SK-N-SH (cell line): ENCODE measurements at regions not wholly inside any gene's neighbourhood (a gene's known extent, or its start where the extent isn't known, plus 50 kb on each side); places are given as distances from the start of the nearest gene placed in this dataset.
"Not testable (repeated sequence)": the region's sequence is repeated elsewhere in the genome, so short reads cannot be mapped to it uniquely, and the experiment has no call there.

Experiments used
- CTCF ChIA-PET: fragments of 300-600, 350-600 bp; formaldehyde crosslinking; extraction: SDS; loops from one replicate; lab custom pipeline; 2021; lab: Yijun Ruan, JAX
- POLR2A ChIA-PET: fragments of 350-600 bp; sonication (Branson Sonifier 250); formaldehyde crosslinking; extraction: SDS; loops from one replicate; lab custom pipeline; 2020; ENCODE audit warnings: antibody characterized with exemption, inconsistent platforms; lab: Yijun Ruan, JAX
- DNase-seq: peaks from one replicate; pipeline ENCODE4 v3.0.0; 2012
- H2AFZ ChIP-seq: fragments of 200-600 bp; sonication (generic); 2 replicates; pipeline ENCODE4 v1.8.1; 2016; ENCODE audit warnings: antibody characterized with exemption, mild to moderate bottlenecking, low read depth
- H3F3A ChIP-seq: fragments of 200-600 bp; sonication (generic); replicated peaks from 2 replicates; pipeline ENCODE3; 2016; ENCODE audit warnings: antibody characterized with exemption, mild to moderate bottlenecking; ENCODE audit not compliant: insufficient read depth
- H3K27ac ChIP-seq, 2 experiments: fragments of 200-500 bp in 1 of 2; fragments of 200-600 bp in 1 of 2; sonication (Bioruptor generic) in 1 of 2; sonication (generic), shearing (Covaris generic) in 1 of 2; 2 replicates each; pipeline versions ENCODE4 v1.5.1 to v1.6.1; 2014 to 2016; ENCODE audit warnings: low read depth in 2 of 2, inconsistent platforms in 1 of 2, low read length in 1 of 2, mild to moderate bottlenecking in 1 of 2, mixed read lengths in 1 of 2
- H3K27me3 ChIP-seq: fragments of 200-600 bp; sonication (generic), shearing (Covaris generic); 2 replicates; pipeline ENCODE4 v1.6.1; 2016; ENCODE audit warnings: mixed run types; ENCODE audit not compliant: insufficient read depth
- H3K36me3 ChIP-seq, 2 experiments: fragments of 200-500 bp in 1 of 2; fragments of 200-600 bp in 1 of 2; sonication (Bioruptor generic) in 1 of 2; sonication (generic) in 1 of 2; replicated peaks in 1 of 2; 2 replicates each; pipeline versions ENCODE3 to v1.5.1; 2014 to 2016; ENCODE audit warnings: low read length in 1 of 2, mild to moderate bottlenecking in 1 of 2; ENCODE audit not compliant: insufficient read depth in 2 of 2, control insufficient read depth in 1 of 2
- H3K4me1 ChIP-seq, 2 experiments: fragments of 200-500 bp in 1 of 2; fragments of 200-600 bp in 1 of 2; sonication (Bioruptor generic) in 1 of 2; sonication (generic), shearing (Covaris generic) in 1 of 2; 2 replicates each; pipeline versions ENCODE4 v1.5.1 to v1.6.1; 2014 to 2016; ENCODE audit warnings: low read depth in 1 of 2, low read length in 1 of 2, mixed run types in 1 of 2; ENCODE audit not compliant: insufficient read depth in 2 of 2, control insufficient read depth in 1 of 2
- H3K4me2 ChIP-seq: fragments of 200-600 bp; sonication (generic), shearing (Covaris generic); 2 replicates; pipeline ENCODE4 v1.6.1; 2017; ENCODE audit warnings: mixed run types
- H3K4me3 ChIP-seq, 2 experiments: fragments of 200-500 bp in 1 of 2; fragments of 200-600 bp in 1 of 2; sonication (Bioruptor generic) in 1 of 2; sonication (generic), shearing (Covaris generic) in 1 of 2; 2 replicates each; pipeline versions ENCODE4 v1.5.1 to v1.8.1; 2014 to 2016; ENCODE audit warnings: low read depth in 2 of 2, inconsistent platforms in 1 of 2, low read length in 1 of 2, mild to moderate bottlenecking in 1 of 2, mixed read lengths in 1 of 2, moderate library complexity in 1 of 2
- H3K79me2 ChIP-seq: fragments of 200-600 bp; sonication (generic); 2 replicates; pipeline ENCODE4 v1.8.1; 2017; ENCODE audit warnings: mild to moderate bottlenecking; ENCODE audit not compliant: insufficient read depth
- H3K9ac ChIP-seq: fragments of 200-600 bp; sonication (generic); 2 replicates; pipeline ENCODE4 v1.6.1; 2017; ENCODE audit warnings: mixed run types
- H3K9me2 ChIP-seq: fragments of 200-600 bp; sonication (generic); 2 replicates; pipeline ENCODE4 v1.6.1; 2017; ENCODE audit warnings: mixed run types
- H3K9me3 ChIP-seq: fragments of 200-600 bp; sonication (generic); 2 replicates; pipeline ENCODE4 v1.6.1; 2017; ENCODE audit warnings: mixed run types, mild to moderate bottlenecking, moderate library complexity
- H4K20me1 ChIP-seq: fragments of 200-600 bp; sonication (generic); 2 replicates; pipeline ENCODE4 v1.6.1; 2017; ENCODE audit warnings: mild to moderate bottlenecking, mixed run types; ENCODE audit not compliant: insufficient read depth
- ELF1 ChIP-seq: IDR thresholded peaks from 2 replicates; pipeline ENCODE4 v1.4.0; 2012
- EP300 ChIP-seq, 2 experiments: IDR thresholded peaks; 2 replicates each; pipeline versions ENCODE4 v1.4.0 to v1.6.1; 2012; ENCODE audit warnings: borderline replicate concordance in 1 of 2, low read depth in 1 of 2, low read length in 1 of 2
- FOXJ3 ChIP-seq: sonication (generic); formaldehyde crosslinking; IDR thresholded peaks from 2 replicates; pipeline ENCODE4 v1.5.1; 2020; ENCODE audit warnings: mild to moderate bottlenecking, missing genetic modification reagents
- FOXM1 ChIP-seq: IDR thresholded peaks from 2 replicates; pipeline ENCODE4 v1.4.0; 2012; ENCODE audit warnings: low read depth, mild to moderate bottlenecking
- GATA2 ChIP-seq: sonication (generic); formaldehyde crosslinking; IDR thresholded peaks from 2 replicates; pipeline ENCODE4 v1.5.0; 2020; ENCODE audit warnings: mild to moderate bottlenecking, missing genetic modification reagents
- NFIC ChIP-seq: IDR thresholded peaks from 2 replicates; pipeline ENCODE4 v1.4.0; 2012; ENCODE audit warnings: borderline replicate concordance
- NRF1 ChIP-seq: IDR thresholded peaks from 2 replicates; pipeline ENCODE4 v1.6.1; 2012; ENCODE audit warnings: low read depth, mild to moderate bottlenecking, low read length
- RAD21 ChIP-seq: IDR thresholded peaks from 2 replicates; pipeline ENCODE4 v1.6.1; 2012; ENCODE audit warnings: mild to moderate bottlenecking, low read length
- RXRA ChIP-seq: IDR thresholded peaks from 2 replicates; pipeline ENCODE4 v1.4.0; 2012; ENCODE audit warnings: low read depth, mild to moderate bottlenecking, borderline replicate concordance
- TEAD4 ChIP-seq: IDR thresholded peaks from 2 replicates; pipeline ENCODE4 v1.4.0; 2012; ENCODE audit warnings: mild to moderate bottlenecking, borderline replicate concordance; ENCODE audit not compliant: insufficient read depth
- YY1 ChIP-seq: IDR thresholded peaks from 2 replicates; pipeline ENCODE4 v1.4.0; 2012; ENCODE audit warnings: low read depth, mild to moderate bottlenecking
- WGBS: methylation state at CpG from one replicate; pipeline ENCODE4 v1.1.6; 2017; ENCODE audit warnings: low lambda C conversion rate; 5-methylcytosine and 5-hydroxymethylcytosine counted together
- TF ChIP-seq, protein P1 (sequence below): IDR thresholded peaks from 2 replicates; pipeline ENCODE4 v1.4.0; 2012; ENCODE audit warnings: low read depth, borderline replicate concordance
- TF ChIP-seq, protein P2 (sequence below): IDR thresholded peaks from 2 replicates; pipeline ENCODE4 v1.4.0; 2012; ENCODE audit warnings: low read depth
- TF ChIP-seq, protein P3 (sequence below): IDR thresholded peaks from 2 replicates; pipeline ENCODE4 v1.4.0; 2012; ENCODE audit warnings: low read depth, borderline replicate concordance
- TF ChIP-seq, protein P4 (sequence below): IDR thresholded peaks from 2 replicates; pipeline ENCODE4 v1.6.1; 2012; ENCODE audit warnings: mild to moderate bottlenecking, low read depth, low read length, moderate library complexity
- TF ChIP-seq, protein P5 (sequence below): IDR thresholded peaks from 2 replicates; pipeline ENCODE4; 2012

DNA sequence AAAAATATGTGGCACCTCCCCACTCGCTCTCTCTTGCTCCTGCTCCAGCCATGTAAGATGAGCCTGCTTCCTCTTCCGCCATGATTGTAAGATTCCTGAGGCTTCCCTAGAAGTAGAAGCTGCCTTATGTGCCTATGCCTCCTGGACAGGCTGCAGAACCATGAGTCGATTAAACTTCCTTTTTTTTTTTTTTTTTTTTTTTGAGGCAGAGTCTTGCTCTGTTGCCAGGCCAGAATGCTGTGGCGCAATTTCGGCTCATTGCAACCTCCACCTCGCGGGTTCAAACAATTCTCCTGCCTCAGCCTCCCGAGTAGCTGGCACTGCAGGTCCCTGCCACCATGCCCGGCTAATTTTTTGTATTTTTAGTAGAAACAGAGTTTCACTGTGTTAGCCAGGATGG is 112.5 kb downstream of the FAM217A start:
- ChIA-PET POLR2A (no interaction called here), CTCF (no interaction called here)
- H4K20me1 ChIP-seq, result no peaks in the 10 kb centered on the region
- H3K4me1 ChIP-seq, result peaks cover 0 to 14% of the 10 kb centered on the region in 2 experiments; a peak in 1 of 4 replicates
- H3K27ac ChIP-seq, result no peak overlapping the region
- no peaks in the 10 kb centered on the region for H3F3A ChIP-seq
- H3K9me2 ChIP-seq, result no peaks in the 10 kb centered on the region
- no peak for TF ChIP-seq EP300 (IDR thresholded peaks at IDR 0.05; ENCODE audit: borderline replicate concordance in 1 of 2, low read depth in 1 of 2, low read length in 1 of 2)
- TF ChIP-seq, protein P1, sequence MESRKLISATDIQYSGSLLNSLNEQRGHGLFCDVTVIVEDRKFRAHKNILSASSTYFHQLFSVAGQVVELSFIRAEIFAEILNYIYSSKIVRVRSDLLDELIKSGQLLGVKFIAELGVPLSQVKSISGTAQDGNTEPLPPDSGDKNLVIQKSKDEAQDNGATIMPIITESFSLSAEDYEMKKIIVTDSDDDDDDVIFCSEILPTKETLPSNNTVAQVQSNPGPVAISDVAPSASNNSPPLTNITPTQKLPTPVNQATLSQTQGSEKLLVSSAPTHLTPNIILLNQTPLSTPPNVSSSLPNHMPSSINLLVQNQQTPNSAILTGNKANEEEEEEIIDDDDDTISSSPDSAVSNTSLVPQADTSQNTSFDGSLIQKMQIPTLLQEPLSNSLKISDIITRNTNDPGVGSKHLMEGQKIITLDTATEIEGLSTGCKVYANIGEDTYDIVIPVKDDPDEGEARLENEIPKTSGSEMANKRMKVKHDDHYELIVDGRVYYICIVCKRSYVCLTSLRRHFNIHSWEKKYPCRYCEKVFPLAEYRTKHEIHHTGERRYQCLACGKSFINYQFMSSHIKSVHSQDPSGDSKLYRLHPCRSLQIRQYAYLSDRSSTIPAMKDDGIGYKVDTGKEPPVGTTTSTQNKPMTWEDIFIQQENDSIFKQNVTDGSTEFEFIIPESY, result no peak
- H3K9me3 ChIP-seq, result no peaks in the 10 kb centered on the region
- no peak for DNase-seq
- 96% methylated on average over 9 of the region's 9 CpGs for WGBS
- H3K4me2 ChIP-seq, result no peak overlapping the region
- H2AFZ ChIP-seq, result no peak overlapping the region
- no peak overlapping the region for H3K4me3 ChIP-seq
- no peaks in the 10 kb centered on the region for H3K27me3 ChIP-seq
- no peaks in the 10 kb centered on the region for H3K36me3 ChIP-seq
- H3K9ac ChIP-seq, result no peak overlapping the region
- no peaks in the 10 kb centered on the region for H3K79me2 ChIP-seq

DNA sequence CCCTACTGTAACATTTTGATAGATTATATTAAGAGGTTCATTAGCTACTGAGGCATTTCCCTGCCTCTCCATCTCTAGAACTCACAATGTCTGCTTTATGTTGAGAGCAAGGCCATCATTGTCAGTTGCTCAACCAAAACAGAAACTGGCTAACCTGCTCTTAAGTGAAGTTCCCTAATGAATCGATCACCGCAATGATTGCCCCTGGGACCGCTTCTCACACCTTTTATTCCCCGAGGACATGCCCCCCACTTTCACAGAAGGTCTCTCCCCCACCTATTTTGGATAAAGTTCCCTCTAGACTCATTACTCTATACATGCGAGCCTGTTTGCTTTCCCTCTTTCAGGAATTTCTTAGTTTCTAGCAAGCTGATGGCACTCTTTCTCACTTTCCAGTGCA is 108.8 kb downstream of the FAM217A start:
- Histone ChIP-seq H3K36me3 (no peaks in the 10 kb centered on the region), H3F3A (no peaks in the 10 kb centered on the region), H4K20me1 (no peaks in the 10 kb centered on the region), H3K27ac (no peak overlapping the region), H3K9me2 (no peaks in the 10 kb centered on the region), H3K27me3 (no peaks in the 10 kb centered on the region), H3K4me1 (peaks cover 0 to 8% of the 10 kb centered on the region in 2 experiments; a peak in 1 of 4 replicates), H3K79me2 (no peaks in the 10 kb centered on the region)
- CTCF ChIA-PET, result interaction anchor here (1.1 kb wide), 1 partner anchor 21 kb away, joined by 3 read pairs; no protein-coding TSS in a partner anchor
- no peak for DNase-seq
- WGBS, result 85% methylated on average over 5 of the region's 5 CpGs
- POLR2A ChIA-PET, result no interaction called here
- TF ChIP-seq, protein P2, sequence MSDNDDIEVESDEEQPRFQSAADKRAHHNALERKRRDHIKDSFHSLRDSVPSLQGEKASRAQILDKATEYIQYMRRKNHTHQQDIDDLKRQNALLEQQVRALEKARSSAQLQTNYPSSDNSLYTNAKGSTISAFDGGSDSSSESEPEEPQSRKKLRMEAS, result no peak
- TF ChIP-seq NFIC (no peak), TEAD4 (no peak), FOXJ3 (CRISPR knock-in tag) (no peak), RAD21 (no peak), GATA2 (CRISPR knock-in tag) (no peak), NRF1 (no peak), FOXM1 (no peak), YY1 (no peak), ELF1 (no peak), RXRA (no peak)
- TF ChIP-seq, protein P3, sequence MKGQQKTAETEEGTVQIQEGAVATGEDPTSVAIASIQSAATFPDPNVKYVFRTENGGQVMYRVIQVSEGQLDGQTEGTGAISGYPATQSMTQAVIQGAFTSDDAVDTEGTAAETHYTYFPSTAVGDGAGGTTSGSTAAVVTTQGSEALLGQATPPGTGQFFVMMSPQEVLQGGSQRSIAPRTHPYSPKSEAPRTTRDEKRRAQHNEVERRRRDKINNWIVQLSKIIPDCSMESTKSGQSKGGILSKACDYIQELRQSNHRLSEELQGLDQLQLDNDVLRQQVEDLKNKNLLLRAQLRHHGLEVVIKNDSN, result no peak
- TF ChIP-seq, protein P4, sequence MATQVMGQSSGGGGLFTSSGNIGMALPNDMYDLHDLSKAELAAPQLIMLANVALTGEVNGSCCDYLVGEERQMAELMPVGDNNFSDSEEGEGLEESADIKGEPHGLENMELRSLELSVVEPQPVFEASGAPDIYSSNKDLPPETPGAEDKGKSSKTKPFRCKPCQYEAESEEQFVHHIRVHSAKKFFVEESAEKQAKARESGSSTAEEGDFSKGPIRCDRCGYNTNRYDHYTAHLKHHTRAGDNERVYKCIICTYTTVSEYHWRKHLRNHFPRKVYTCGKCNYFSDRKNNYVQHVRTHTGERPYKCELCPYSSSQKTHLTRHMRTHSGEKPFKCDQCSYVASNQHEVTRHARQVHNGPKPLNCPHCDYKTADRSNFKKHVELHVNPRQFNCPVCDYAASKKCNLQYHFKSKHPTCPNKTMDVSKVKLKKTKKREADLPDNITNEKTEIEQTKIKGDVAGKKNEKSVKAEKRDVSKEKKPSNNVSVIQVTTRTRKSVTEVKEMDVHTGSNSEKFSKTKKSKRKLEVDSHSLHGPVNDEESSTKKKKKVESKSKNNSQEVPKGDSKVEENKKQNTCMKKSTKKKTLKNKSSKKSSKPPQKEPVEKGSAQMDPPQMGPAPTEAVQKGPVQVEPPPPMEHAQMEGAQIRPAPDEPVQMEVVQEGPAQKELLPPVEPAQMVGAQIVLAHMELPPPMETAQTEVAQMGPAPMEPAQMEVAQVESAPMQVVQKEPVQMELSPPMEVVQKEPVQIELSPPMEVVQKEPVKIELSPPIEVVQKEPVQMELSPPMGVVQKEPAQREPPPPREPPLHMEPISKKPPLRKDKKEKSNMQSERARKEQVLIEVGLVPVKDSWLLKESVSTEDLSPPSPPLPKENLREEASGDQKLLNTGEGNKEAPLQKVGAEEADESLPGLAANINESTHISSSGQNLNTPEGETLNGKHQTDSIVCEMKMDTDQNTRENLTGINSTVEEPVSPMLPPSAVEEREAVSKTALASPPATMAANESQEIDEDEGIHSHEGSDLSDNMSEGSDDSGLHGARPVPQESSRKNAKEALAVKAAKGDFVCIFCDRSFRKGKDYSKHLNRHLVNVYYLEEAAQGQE, result no peak
- TF ChIP-seq, protein P5, sequence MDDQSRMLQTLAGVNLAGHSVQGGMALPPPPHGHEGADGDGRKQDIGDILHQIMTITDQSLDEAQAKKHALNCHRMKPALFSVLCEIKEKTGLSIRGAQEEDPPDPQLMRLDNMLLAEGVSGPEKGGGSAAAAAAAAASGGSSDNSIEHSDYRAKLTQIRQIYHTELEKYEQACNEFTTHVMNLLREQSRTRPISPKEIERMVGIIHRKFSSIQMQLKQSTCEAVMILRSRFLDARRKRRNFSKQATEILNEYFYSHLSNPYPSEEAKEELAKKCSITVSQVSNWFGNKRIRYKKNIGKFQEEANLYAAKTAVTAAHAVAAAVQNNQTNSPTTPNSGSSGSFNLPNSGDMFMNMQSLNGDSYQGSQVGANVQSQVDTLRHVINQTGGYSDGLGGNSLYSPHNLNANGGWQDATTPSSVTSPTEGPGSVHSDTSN, result no peak
- TF ChIP-seq, all 33 proteins: peak for 0
- no peak overlapping the region for H3K4me2 ChIP-seq
- H2AFZ ChIP-seq, result no peak overlapping the region
- H3K4me3 ChIP-seq, result no peak overlapping the region
- H3K9me3 ChIP-seq, result no peaks in the 10 kb centered on the region
- no peak overlapping the region for H3K9ac ChIP-seq

DNA sequence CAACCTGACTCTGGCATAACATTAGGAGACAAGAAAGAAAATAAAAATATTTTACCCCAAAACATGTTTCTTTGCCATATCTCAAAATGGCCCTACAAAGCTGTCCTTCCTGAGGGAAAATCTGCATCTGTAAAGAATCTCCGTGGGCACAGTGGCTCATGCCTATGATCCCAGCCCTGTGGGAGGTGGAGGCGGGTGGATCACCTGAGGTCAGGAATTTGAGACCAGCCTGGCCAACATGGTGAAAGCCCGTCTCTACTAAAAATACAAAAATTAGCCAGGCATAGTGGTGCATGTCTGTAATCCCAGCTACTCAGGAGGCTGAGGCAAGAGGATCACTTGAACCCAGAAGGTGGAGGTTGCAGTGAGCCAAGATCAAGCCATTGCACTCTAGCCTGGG is 105.8 kb downstream of the FAM217A start:
- H3K27ac ChIP-seq, H3K4me1 ChIP-seq, H3K9ac ChIP-seq, H3K27me3 ChIP-seq, DNase-seq, H3K9me3 ChIP-seq, H3K36me3 ChIP-seq, H3K79me2 ChIP-seq, H4K20me1 ChIP-seq, H3F3A ChIP-seq, POLR2A ChIA-PET, H2AFZ ChIP-seq, H3K9me2 ChIP-seq, H3K4me3 ChIP-seq, H3K4me2 ChIP-seq: not testable (repeated sequence)
- 98% methylated on average over 3 of the region's 3 CpGs for WGBS
- CTCF ChIA-PET, result interaction anchor here (1.2 kb wide), 1 partner anchor 17 kb away, joined by 8 read pairs; no protein-coding TSS in a partner anchor
